GM19023 (cell line): ENCODE measurements at regions not wholly inside any gene's neighbourhood (a gene's known extent, or its start where the extent isn't known, plus 50 kb on each side); places are given as distances from the start of the nearest gene placed in this dataset.
"Not testable (repeated sequence)": the region's sequence is repeated elsewhere in the genome, so short reads cannot be mapped to it uniquely, and the experiment has no call there.

Experiments used
- ATAC-seq: cut with Tn5 transposase; IDR thresholded peaks from one replicate; pipeline ENCODE4 v1.9.1; 2021; ENCODE audit warnings: mild to moderate bottlenecking, moderate library complexity; ENCODE audit not compliant: unreplicated experiment

GRCh38 chr1:95582191-95582590 lies 348.2 kb downstream of the RWDD3 start:
- ATAC-seq: no peak

- no peak for ATAC-seq
Observed at GRCh38 chr1:95582746-95583145, 348.7 kb downstream of the RWDD3 start.

DNA sequence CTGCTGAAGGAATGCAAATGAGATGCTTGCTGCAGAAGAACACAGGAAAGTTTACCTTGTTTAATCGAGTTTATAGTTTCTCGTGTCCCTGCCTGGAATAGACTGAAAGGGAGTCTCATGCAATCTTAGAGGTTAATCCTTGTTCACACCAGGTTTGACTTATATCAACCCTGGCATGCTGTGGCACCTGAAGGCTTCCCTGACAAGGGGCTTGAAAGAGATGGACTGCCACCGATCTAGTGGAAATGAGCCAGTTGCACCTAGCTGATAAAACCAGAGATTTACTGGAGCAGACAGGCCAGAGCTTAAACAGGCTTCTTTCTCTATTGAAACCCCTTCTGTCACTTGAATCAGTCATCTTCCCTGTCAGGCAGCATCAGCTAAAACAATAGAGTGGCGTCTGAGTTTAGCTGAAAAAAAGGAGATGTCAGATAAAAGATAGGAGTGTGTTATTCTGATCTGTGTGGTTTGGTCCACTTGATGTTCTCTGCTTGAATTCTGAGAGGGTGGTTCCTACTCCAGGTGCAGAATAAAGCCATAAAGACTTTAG lies 349.7 kb downstream of the RWDD3 start:
- ATAC-seq: no peak

DNA sequence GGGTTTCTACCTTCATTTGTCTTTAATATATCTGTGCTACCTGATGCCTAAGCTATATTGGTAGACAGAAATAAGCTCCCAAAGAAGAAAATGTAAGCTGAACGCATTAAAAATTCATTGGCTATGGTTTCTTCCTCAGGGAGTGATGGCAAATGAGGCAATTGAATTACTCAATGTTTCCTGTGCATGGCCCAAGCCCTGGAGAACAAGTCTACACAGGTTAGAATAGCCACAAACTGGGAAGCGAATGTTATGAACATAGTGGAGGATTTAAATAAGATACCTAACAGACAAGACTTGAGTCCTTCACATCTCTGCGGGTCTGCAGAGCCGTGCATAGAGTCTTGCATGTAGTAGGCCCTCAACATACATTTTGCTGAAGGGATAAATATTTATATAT lies 350.3 kb downstream of the RWDD3 start:
- no peak for ATAC-seq

DNA sequence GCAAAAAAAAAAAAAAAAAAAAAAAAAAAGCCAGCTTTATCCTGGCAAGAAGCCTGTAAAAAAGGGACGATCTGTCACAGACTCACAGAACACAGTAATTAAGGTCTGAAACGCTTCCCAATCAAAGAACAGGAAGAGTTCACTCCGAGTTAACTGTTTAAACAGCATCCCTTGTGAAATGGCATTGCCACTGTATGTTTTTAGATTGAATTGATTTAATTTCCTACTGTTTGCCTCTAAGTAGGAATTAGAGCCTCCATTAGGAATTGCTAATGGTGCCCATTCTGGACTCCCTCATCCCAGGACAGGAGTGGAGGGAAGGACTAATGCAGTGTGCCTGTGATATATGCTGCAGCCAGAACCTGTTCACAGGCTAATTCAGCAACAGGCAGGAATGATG lies 370.8 kb downstream of the RWDD3 start:
- ATAC-seq: no peak

GRCh38 chr1:95614197-95614596 lies 380.2 kb downstream of the RWDD3 start:
- no peak for ATAC-seq

DNA sequence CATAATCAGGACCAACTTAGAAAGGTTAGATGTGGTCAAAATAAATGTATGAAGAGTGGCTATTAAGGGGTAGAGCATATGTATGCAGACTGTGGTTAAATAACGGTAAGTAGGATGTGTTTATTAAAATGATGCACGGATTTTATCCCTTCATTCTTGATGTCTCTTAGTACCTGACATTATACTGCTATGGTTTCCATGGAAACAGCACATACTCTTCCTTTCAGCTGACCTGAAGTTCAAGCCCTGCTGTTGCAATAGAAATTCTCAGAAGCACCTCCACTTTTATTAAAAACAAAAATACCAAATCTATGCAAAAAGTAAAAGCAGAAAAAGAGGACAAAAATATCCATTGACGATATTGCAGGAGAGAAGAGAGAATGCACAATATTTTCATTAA lies 381.4 kb downstream of the RWDD3 start:
- no peak for ATAC-seq

- no peak for ATAC-seq
Observed at GRCh38 chr1:95620076-95620475, 386.1 kb downstream of the RWDD3 start.

GRCh38 chr1:95622609-95623008 lies 388.6 kb downstream of the RWDD3 start:
- no peak for ATAC-seq

GRCh38 chr1:95625224-95625623 lies 391.2 kb downstream of the RWDD3 start:
- ATAC-seq: no peak

DNA sequence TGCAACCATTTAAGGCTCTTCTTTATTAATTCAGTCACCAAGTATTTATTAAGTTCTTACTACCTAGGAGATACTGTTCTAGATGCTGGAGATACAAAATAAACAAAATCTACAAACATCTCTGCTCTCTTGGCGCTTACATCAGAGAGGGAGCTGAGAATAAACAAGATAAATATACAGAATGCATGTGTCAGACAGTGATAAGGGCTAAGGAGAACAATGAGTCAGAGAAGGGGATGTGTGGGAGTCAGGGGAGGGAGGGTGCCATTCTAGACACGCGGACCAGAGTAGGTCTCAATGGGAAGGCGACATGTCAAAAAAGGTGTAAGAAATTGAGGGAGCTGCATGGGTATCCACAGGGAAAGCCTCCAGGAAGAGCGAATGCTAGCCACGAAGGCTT lies 393.2 kb downstream of the RWDD3 start:
- ATAC-seq: no peak

DNA sequence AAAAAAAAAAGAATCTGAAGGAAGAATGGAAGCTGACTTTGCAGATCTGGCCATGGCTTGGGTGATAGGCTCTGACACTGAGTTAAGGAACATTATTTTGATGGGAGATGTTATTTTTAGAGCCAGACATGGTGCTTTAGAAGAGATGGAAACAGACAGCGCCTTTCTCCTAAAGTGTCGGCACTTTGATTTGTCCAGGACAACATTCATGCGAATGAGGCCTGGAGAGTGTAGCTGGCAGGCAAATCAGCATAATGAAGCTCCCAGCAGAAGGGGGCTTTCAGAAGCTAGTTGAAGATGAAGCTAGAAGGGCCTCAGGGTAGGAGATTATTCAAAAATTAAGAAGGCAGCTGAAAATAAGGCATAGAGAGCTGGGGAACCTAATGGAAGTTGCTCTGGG lies 397.7 kb downstream of the RWDD3 start:
- no peak for ATAC-seq

DNA sequence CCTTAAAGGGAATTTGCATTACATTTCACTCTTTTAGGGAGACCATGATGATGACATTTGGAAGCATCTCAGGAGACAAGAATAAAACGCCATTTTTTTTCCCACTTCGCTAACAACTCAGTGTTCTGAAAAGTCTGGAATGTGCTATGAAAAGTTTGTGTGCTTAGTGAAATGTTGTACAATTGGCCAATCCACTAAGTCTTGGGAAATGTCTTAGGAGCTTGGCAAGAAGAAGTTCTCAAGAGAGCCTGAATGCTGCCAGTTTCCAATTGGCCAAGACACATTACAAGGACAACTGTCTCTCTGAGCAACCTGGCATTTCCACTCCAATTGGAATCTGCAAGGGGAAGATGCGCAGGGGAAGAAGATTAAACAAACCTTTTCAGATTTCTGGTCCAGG lies 401.8 kb downstream of the RWDD3 start:
- ATAC-seq: no peak

DNA sequence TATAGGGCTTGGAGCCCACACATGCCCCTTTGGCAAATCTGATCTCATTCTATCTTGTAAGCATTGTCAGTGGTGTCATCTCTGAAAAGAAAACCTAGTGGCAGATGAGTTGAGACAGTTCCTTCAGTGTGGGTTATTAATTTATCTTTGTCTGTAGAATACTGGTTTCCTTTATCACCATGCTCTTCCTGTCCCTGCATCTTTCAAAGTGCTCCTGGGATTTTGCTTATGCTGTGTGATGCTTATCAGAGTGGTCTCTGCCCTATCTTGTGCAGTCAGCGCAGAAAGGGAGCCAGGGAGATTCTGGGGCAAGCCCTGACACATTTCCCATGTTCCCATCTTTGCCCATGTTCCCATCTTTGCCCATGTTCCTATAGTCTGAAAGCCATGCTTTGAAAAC lies 402.9 kb downstream of the RWDD3 start:
- no peak for ATAC-seq

DNA sequence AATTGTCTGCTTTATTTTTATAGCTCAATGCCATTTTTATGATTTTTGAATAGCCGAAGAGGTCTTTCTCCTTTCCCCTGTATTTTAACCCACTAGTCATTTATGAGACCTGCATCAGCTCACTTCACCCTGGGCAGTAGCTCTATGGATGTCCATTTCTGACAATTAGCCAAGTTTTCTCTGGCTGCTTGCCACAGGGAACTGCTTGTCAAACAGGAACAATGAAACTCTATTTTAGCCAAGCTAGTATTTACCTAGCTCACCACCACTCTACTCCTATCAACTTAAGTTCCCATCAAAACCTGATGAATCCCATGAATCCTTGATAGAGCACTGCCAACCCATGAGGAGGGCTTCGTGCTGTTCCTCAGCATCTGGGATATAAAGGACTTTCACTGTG lies 406.7 kb downstream of the RWDD3 start:
- ATAC-seq: no peak

- no peak for ATAC-seq
Observed at GRCh38 chr1:95641386-95641785, 407.4 kb downstream of the RWDD3 start.

DNA sequence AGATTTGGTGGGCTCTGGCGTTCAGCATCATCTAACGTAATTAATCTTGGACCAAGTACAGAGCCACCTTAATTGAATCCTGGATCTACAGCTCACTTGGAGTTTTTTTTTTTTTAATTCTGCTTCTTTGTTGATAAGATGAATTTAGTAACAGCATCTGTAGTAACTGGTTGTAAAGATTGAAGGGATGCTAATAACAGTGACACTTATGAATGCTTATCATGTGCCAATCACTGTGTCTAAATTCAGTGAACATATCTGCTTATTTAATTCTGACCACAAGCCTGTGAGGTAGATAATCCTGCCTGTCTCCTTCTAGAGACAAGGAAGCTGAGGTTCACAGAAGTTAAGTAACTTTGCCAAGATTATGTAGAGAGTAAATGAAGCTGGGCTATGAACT lies 408.0 kb downstream of the RWDD3 start:
- ATAC-seq: no peak

DNA sequence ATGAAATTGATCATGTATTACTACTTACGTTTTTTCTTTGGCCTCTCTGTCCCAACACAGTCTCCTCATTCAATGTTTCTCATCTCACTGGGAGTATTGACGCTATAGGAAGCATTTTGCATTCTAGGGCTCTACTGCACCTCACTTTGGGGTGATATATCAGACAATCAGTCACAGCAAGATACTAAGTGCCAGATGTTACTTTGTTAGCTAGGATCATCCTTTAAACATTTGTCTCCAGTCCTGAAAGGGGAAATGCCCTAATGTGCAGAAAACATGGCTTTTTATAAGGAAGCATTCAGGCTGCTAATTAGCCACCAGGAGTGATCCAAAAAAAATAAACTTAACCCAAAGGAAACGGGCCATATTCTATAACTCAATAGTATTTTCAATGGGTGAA lies 409.1 kb downstream of the RWDD3 start:
- ATAC-seq: no peak

DNA sequence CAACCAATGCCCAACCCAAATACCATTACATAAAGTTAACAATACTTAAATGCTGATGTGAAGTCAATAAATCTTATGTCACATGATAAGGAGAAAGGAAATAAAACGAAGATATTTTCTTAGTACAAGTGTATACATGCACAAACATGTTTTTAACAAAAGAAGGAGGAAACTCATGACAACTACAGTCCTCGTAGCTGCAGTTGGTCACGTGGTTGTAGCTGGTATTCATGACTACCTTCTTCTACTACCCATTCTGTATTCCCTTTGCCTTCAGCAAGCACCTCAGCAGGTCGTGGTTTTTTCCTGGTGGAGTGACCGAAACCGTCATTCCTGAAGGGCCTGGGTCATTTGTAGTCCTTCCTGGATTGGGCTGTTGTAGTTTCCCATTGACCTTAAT lies 411.1 kb downstream of the RWDD3 start:
- ATAC-seq: not testable (repeated sequence)

DNA sequence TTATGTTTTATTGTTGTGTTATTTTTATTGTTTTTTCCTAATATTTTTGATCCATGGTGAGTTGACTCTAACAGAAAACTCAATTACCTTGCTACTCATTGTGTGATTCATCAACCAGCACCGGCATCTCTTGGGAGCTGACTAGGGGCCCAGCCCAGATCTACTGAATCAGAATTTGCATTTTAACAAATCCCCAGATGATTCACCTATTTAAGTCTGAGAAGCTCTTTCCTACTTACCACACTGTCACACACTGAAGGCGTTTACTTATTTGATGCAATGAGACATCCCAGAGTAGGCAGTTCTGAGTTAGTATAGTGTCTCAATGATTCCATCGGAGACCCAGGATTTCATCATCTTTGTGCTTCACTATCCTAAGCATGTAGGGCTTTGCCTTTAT lies 416.6 kb downstream of the RWDD3 start:
- no peak for ATAC-seq

DNA sequence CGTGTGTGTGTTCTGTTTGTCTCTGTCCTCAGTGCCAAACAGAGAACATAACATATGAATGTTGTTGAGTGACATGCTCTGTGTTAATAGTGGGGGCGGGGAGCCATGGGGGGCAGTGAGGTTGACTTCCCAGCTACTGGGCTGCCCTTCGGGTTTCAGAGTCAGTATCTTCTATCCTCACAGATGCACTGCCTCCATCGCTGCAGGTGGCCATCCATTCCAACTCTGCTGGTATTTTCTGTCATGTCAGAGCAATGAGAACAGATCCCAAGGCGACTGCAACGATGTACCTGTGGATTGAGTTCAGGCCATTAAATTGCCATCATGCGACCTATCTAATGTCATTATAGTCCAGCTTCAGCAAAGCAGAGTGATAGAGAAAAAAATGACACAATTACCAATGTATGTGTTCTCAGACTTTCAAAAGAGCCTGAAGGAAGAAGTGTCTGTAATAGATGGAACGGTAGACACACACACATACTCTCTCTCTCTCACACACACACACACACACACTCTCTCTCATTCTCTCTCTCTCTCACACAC lies 418.5 kb downstream of the RWDD3 start:
- no peak for ATAC-seq

GRCh38 chr1:95653618-95654017 lies 419.6 kb downstream of the RWDD3 start:
- ATAC-seq: no peak

GRCh38 chr1:95655321-95656020 lies 421.5 kb downstream of the RWDD3 start:
- no peak for ATAC-seq
